DLD1 (cell line): ENCODE measurements at regions not wholly inside any gene's neighbourhood (a gene's known extent, or its start where the extent isn't known, plus 50 kb on each side); places are given as distances from the start of the nearest gene placed in this dataset.
"Not testable (repeated sequence)": the region's sequence is repeated elsewhere in the genome, so short reads cannot be mapped to it uniquely, and the experiment has no call there.

Experiments
- in situ Hi-C: cut with HindIII; loops from 2 replicates; pipeline ENCODE4 v1.10.0; 2017; ENCODE audit warnings: low sequenced_read_pairs

DNA sequence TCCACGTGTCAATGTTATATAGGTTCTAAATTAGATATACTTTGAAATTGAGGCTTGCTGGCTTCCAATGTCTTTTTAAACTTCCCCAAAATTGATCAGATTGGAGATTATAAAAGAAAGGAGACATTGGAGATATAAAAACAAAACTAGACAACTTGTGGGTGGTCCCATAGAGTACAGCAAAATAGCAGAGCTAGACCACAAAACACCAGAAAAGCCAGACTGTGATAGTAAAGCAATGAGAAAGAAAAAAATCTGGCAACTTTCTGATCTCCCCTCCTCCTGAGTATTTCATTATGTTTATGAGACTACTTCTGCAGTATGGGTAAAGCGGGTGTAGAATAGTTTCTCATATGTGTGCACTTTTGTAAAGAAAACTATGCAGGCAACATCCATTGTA lies 713.8 kb upstream of the MEF2C start:
- in situ Hi-C loops: no loop called here

DNA sequence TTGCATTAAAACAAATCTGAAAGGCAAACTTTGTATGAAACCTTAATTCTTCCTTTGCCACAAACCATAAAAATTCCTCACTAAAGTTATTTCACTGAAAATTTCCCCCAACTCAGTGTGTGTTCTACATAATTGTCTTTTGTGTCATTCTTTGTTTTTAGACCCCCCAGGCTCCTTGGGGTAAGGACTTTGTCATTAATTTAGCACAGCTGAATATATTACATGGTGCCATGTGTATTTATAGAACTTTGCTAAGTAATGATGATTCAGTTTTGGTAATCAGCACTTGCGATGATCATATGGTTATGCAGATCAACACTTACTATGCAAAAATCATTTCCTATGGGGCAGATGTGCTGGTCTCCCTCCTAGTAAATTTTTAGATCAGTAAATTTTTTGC lies 712.1 kb upstream of the MEF2C start:
- in situ Hi-C loops: no loop called here

DNA sequence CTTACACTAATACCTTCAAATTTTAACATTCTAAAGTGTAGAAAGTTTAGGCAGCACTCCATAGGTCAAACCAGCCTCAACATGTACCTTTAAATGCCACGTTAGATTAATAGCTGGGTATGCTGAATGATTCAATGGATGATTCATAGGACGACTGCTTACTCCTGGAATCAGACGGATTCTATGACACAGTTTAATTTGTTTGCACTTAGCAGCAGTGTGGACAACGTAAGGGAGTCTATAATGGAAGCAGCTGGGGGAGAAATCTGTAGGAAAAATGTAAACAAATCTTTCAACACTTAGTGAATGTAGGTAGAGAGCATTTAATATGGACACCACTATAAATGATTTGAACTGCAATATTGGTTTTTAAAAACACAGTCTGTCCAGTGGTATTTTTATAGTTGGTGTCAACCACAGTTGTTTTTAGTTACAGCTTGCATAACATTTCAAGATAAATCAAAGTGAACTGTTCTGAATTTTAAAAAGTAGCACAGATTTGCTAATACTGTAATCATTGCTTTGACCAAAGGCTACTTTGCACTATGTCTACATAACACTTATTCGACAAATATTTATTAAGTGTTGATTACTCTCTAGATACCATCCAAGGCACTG lies 701.5 kb upstream of the MEF2C start:
- in situ Hi-C loops: no loop called here

DNA sequence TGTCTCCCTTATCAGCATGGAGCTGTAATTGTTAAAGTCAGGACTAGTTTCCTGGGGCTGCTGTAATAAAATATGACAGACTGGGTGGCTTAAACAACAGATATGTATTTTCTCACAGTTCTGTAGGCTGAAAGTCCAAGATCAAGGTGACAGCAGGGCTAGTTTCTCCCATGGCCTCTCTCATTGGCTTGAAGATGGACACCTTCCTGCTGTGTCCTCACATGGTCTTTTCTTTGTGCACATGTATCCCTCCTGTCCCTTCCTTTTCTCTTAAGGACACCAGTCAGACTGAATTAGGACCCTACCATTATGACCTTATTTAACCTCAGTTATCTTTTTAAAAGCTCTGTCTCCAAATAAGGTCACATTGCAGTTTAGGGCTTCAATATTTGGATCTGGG lies 700.5 kb upstream of the MEF2C start:
- in situ Hi-C loops: no loop called here

DNA sequence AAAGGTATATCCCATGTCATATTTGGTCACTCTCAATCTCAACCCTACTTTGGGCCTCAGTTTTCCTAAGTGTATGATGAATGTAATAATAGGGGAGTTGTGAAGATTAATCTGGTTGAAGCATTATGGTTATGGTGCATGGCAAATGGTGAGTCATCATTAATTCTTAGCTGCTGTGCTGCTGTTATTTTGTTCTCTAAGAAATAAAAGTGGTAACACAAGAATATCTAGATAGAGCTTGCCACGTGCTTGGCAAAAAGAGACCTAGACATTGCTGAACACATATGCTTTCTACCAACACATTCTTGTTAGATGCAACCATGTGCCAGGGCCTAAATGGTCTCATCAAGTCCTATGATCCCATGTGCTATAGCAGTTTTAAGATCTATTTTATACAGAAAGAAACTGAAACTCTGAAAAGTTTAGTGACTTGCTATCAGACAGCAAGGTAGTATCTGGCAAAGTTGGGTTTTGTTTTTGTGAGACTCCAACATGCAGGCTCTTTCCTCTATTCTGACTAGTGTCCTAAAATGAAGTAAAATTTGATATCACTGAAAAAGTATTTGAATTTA lies 699.9 kb upstream of the MEF2C start:
- in situ Hi-C loops: no loop called here

DNA sequence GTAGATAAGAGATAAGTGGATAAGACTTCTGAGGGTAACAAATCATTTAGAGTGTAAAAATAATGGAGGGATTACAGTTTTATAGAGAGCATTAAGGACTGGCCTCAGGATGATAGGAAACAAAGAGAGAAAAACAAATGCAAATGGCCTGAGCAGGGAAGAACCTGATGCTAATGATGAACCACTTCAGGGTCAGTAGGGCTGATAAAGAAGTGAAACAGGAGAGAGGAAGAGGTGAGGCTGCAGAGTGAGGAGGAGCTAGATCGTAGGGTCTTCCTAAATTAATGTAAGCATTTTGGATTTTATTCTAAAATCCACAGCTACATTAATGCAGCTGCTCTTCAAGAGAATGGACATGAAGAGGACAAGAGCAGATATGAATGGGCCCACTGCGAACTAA lies 698.0 kb upstream of the MEF2C start:
- in situ Hi-C loops: no loop called here

DNA sequence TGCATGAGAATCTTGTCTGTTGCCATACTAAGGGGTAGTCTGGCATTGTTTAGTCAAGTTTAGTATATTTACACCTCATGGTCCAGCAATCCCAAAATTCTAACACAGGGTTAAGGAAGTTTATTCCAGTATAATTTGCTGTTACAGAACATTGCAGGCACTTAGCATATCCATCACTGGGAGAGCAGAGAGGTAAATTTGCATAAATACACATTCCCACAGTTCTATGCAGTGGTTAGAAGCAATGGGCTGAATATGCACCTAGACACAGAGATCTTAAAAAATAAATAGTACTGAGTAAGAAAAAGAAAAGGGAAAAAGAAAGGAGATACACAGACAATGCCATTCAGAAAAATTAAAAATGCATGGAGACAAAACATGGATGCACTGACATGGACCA lies 692.3 kb upstream of the MEF2C start:
- in situ Hi-C loops: no loop called here

DNA sequence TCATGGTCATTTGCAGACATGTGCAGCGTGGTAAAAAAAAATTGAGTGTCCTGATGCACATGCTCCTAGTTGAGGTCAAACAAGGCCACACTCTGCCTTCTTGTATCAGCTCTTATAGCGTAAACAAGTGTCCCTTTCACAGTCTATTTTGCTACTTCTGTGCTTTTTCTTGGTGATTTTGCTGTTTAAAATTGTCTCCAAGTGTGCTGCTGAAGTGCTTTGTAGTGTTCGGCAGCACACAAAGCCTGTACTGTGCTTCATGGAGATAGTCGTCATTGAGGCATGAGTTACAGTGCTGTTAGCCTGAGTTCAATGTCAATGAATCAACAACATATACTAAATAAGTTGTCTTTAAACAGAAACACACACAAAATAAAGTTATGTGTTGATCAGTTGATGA lies 690.4 kb upstream of the MEF2C start:
- in situ Hi-C loops: no loop called here

DNA sequence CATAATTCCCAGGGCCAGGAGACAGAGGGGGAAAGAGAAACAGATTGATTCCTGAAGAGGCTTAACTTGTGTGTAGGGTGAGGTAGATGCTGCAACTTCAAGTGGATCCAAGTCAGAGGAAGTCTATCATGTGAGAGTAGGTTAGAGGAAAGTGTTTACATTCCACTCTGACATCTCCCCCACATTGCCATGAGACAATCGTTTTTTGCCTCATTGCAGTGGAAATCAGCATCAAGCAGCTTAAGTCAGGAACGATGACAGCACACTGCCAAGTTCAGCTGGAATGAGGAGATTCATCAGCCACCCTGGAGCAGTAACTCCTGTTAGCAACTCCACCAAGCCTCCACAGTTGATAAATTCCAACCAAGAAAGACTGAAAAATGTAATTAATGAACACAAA lies 689.7 kb upstream of the MEF2C start:
- in situ Hi-C loops: no loop called here

DNA sequence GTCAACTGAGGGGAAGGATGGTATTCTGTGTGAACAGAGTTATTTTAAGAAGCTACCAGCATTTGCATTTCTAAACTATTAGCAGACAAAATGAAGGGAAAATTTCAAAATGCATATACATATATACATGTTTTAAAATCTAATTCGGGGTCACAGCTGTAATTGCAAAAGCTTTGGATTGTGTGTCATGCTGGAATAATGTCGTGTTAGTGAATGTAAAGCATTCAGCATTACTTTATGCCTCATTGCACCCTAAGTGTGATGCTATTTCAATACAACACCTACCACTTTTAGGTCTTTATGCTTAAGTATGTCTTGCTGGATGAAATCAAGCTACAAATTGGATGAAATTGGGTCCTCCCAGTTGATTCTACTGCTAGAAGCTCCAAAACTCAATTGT lies 687.6 kb upstream of the MEF2C start:
- in situ Hi-C loops: no loop called here

DNA sequence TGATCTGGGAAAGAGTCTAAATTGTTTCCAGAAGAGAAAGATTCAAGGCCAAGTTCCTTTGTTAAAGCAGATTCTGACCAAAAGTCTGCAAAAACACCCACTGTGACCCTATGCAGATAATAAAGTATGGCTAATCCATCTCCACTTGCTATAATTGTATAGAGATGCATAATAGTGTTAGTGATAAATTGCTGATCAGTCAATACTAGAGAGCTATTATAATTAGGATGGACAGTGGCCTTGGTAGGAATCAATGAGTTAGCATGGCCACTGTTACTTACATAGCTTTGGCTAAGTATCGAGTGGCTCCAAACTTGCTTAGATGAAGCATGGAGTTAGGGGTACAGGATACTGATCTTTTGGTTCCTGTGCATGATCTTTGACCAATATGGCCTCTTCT lies 683.4 kb upstream of the MEF2C start:
- in situ Hi-C loops: no loop called here

DNA sequence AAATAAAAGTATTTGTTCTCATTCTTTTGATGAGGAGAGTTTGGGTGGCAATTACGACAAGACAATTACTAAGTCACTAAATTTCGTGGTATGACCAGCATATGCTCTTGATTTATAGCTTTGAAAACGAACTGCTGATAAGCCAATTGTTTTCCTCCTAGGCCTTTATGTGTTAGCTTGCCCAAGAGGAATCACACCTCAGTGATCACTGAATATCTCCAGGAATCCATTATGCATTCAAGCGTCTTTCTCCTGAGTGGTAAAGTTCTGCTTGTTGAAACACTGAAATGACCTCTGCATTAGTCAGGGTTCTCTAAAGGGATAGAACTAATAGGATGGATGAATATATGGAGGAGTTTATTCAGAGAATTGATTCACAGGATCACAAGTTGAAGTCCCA lies 677.7 kb upstream of the MEF2C start:
- in situ Hi-C loops: no loop called here

DNA sequence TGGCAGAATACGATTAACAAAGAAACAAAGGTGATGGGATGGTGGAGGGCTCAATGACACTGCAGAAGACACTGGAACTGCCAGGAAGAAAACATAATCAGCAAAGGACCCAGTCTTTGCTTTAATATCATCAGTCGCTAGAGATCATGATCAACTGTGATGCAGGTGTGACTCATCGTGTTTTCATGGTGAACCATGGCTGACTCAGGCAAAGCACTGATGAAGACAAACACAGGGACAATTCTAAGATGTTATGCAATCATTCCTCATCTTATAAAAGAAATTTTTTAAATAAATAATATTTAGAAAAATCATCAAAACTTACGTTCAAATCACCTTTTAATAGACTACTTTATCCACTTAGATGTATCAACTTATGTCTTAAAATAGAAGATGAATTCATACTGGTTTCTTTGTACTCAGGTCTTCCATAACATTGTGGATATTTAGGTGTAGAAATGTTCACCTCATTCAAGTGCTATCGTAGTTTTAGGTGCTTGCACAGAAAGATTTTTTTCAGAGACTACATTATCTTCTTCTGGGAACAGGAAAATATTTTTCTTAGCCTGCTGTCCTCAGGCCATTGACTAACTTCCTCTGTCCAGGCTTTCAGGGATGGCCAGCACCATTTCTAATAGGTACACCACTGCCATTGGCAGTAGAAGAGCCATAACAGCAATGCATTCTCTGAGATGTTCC lies 673.4 kb upstream of the MEF2C start:
- in situ Hi-C loops: no loop called here

DNA sequence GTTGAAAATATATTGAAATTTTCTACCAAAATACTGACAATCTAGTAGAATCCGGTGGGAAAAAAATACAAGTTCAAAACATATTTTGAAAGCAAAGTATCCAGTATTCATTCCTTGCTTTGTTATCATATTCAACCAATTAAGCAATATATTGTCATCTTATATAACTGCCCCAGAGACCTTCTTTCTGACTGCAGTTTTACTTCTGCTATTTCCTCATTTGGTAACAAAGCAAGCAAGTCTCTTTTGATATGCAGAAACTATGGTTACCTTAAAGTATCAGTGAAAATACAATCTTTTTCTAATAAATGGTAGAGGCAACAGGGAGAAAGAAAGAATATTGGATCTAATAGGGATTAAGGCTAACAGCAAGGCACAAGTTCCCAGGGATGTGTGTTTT lies 663.7 kb upstream of the MEF2C start:
- in situ Hi-C loops: no loop called here

DNA sequence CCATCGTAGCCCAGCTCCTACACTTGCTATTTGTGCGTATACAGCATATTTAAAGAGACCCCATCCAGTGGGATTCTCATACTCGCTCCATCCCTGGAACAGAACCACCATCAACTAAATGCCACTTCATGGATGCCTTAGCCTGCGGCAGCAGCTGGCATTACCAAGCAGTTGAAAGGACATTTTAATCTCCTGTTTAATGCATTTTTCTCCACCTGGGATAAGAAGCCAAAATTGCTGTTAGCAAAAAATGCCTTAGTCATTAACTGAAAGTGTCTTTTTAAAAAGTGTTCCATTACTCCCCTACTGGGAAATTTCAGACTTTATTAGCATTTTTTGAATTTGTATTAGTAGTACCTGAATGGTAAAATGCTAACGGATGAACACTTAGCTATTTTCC lies 662.6 kb upstream of the MEF2C start:
- in situ Hi-C loops: no loop called here

DNA sequence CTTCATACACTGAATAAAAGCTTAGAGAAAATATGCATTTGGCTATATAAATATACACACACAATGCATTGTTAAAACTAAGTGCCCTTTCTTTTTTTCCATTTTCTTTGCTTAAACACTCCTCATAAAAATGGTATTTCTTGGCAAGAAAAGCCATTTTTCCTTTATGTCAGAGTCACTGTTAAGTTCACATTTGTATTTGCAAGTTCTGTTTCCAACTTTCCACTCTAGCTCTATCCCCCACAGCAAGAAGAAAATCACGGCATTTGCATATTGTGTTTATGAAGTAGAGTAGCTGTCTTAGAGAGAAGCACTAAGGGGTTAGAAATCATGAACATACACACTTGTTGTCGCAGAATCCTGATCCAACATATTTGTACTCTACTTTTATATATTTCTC lies 662.1 kb upstream of the MEF2C start:
- in situ Hi-C loops: no loop called here

DNA sequence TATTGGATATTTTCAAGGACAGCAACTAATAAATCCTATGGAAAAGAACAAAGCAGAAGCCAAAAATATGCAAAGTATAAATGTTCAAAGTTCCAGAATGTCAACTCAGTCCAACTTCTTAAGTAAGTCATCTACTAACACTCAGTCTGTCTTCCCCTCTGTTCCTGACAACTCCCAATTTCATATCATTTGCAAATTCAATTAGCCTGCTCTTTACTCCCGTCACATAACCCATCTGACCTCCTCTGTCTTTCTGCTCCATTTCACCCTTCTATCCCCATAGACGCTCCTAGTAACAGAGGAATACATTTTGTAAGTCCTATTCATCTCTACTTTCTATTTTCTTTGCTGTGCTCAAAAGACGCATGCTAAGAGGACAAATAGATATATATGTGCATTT lies 659.8 kb upstream of the MEF2C start:
- in situ Hi-C loops: no loop called here

DNA sequence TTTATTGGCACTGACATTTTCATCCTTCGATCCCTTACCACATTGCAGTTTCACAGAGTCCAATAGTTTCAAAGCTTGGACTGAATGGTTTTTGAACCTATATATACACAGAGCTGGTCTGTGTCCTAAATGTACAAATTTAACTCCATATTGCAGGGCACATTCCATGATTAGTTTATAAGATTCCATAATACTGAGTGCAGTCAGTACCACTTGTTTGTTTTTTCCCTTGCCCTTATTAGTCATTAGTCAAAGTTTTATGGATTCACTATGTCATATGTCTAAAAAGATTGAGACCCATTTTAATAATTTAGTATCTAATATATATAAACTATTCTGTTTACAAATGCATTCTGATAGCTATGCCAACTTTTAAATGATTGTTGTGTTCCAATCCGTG lies 654.8 kb upstream of the MEF2C start:
- in situ Hi-C loops: no loop called here

DNA sequence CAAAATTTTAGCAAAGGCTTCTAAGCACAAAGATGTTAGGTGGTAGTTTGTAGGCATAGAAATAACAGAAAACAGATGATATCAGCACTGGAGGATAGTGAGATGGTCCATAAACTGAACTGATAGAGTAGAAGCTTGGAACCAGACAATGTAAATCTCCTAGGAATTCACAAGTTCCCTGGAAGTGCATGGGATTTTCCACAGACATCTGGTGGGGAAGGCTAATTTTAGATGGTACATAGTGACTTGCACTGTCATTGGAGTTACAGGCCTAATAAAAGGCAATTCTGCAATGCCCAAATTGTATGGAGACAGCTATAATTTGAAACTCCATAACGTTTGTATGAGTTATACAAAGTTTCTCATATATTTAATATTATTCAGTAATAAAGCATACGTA lies 653.0 kb upstream of the MEF2C start:
- in situ Hi-C loops: no loop called here

DNA sequence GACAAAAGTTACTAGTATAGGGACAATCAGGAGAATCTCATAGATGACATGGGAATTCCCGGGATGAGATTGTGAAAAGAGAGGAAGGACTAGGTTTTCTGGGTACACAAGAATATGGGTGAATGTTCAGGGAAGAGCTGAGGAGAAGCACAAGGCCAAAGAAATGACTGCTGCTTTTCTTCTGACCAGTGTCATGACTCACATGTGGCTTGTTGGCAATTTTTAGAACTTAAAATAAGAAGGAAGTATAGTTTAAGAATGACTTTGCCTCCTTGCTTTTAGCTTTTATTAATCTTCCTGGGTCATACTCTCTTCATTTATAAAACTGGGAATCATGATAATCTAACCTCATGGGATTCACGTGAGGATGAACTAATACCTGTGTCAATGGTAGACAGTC lies 652.4 kb upstream of the MEF2C start:
- in situ Hi-C loops: no loop called here

DNA sequence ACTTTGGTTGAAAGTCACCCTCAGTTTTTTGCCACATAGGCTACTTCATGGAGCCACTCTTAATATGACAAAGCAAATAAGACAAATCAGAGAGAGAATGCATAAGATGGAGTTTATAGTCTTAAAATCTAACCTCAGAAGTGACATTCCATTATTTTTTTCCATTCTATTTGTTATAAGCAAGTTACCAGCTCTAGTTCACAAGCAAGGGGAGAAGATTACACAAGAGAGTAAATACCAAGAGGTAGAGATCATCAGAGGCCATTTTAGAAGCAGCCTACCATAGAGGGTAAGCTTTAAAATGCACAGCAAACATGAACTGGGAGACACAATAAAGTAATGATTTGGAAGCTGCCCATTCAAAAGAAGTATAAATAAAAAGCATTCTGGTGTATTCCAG lies 651.3 kb upstream of the MEF2C start:
- in situ Hi-C loops: no loop called here

DNA sequence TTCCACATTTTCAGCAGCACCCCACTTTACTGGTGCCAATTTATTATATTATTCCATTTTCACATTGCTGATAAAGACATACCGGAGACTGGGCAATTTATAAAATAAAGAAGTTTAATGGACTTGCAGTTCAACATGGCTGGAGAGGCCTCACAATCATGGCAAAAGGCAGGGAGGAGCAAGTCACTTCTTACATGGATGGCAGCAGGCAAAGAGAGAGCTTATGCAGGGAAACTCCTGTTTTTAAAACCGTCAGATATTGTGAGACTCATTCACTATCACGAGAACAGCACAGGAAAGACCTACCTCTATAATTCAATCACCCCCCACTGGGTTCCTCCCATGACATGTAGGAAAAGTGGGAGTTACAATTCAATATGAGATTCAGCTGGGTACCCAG lies 641.8 kb upstream of the MEF2C start:
- in situ Hi-C loops: no loop called here

DNA sequence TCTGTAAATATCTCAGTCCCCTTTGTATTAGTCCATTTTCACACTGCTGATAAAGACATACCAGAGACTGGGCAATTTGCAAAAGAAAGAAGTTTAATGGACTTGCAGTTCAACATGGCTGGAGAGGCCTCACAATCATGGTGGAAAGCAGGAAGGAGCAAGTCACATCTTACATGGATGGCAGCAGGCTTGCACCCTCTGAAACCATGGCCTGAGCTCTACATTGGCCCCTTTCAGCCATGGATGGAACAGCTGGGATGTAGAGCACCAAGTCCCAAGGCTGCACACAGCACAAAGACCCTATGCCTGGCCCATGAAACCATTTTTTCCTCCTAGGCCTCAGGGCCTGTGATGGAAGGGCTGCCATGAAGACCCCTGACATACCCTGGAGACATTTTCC lies 640.9 kb upstream of the MEF2C start:
- in situ Hi-C loops: not testable (repeated sequence)
